Kidney epithelial cell (primary cell): ENCODE measurements at regions not wholly inside any gene's neighbourhood (a gene's known extent, or its start where the extent isn't known, plus 50 kb on each side); places are given as distances from the start of the nearest gene placed in this dataset.

Source experiments
- DNase-seq: peaks from one replicate; pipeline ENCODE4 v3.0.0-alpha.2; 2010; ENCODE audit warnings: low read depth
- H3K27me3 ChIP-seq: 2 replicates; pipeline ENCODE4 v1.6.0; 2011; ENCODE audit warnings: low read length; ENCODE audit not compliant: control insufficient read depth, insufficient read depth
- H3K36me3 ChIP-seq: 2 replicates; pipeline ENCODE4 v1.5.1; 2011; ENCODE audit warnings: low read length; ENCODE audit not compliant: control insufficient read depth, insufficient read depth
- H3K4me3 ChIP-seq: 2 replicates; pipeline ENCODE4 v1.5.1; 2011; ENCODE audit warnings: low read depth, mild to moderate bottlenecking, control low read depth, low read length
- TF ChIP-seq, protein P1 (sequence below): IDR thresholded peaks from 2 replicates; pipeline ENCODE4 v1.5.1; 2011; ENCODE audit warnings: mild to moderate bottlenecking, moderate library complexity, low read length, control low read depth, inconsistent platforms; ENCODE audit not compliant: insufficient read depth, poor library complexity, severe bottlenecking

DNA sequence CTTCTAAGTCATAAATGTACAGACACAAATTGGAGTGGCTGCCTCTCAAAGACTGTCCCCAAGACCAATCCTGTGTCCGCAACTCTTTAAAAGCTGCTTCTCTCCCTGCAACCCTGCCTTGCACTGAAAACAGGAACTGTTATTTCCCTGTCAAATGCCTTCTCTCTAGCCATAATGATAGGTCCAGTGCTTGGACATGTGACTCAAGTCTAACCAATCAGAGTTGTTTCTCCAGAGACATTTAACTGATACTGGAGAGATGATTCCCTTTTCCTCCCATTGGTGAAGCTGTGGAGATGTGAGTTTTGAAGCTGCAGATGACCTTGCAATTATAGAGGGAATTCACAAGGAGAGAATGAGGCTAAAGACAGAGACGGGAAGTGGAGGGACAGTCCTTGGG is 253.3 kb upstream of the CDH5 start:
- TF ChIP-seq, protein P1, sequence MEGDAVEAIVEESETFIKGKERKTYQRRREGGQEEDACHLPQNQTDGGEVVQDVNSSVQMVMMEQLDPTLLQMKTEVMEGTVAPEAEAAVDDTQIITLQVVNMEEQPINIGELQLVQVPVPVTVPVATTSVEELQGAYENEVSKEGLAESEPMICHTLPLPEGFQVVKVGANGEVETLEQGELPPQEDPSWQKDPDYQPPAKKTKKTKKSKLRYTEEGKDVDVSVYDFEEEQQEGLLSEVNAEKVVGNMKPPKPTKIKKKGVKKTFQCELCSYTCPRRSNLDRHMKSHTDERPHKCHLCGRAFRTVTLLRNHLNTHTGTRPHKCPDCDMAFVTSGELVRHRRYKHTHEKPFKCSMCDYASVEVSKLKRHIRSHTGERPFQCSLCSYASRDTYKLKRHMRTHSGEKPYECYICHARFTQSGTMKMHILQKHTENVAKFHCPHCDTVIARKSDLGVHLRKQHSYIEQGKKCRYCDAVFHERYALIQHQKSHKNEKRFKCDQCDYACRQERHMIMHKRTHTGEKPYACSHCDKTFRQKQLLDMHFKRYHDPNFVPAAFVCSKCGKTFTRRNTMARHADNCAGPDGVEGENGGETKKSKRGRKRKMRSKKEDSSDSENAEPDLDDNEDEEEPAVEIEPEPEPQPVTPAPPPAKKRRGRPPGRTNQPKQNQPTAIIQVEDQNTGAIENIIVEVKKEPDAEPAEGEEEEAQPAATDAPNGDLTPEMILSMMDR, result no peak
- Histone ChIP-seq H3K4me3 (no peak overlapping the region), H3K36me3 (no peaks in the 10 kb centered on the region), H3K27me3 (no peaks in the 10 kb centered on the region)
- DNase-seq, result no peak

DNA sequence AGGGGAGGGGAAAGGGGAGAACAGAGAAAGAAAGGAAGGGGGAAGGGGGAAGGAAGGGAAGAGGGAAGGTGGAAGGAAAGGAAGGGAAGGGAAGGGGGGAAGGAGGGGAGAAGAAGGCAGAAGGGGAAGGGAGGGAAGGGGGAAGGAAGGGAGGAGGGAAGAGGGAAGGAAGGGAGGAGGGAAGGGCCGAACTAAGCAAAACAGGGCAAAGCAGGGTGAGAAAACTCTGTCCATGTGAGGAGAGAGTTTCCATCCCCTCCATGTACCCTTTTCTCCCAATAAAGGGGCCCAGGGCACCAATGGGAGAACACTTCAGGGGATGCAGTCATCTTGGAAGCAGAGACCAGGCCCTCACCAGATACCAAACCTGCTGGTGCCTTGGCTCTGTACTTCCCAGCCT is 256.8 kb upstream of the CDH5 start:
- H3K4me3 ChIP-seq, result no peak overlapping the region
- DNase-seq, result no peak

DNA sequence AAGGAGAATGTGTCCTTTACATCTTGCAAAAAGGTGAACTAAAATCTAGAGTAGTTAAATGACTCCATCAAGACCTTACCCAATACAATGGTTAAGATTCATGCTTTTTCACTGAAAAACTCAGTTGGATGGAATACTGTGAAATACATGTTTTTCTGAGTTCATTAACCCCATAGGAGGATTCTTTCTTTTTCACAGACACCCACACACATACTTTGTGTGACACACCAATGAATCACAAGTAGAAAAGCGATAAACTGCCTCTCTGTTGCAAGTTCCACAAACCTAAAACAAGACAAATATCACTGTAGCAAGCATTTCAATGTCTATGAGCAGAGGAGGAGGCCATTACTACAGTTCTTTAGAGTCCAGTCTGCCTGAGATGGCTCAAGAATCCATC is 258.8 kb upstream of the CDH5 start:
- H3K36me3 ChIP-seq, result no peaks in the 10 kb centered on the region
- no peak overlapping the region for H3K4me3 ChIP-seq
- no peaks in the 10 kb centered on the region for H3K27me3 ChIP-seq
- no peak for DNase-seq
- TF ChIP-seq, protein P1, result no peak

More for the DNA sequence above, 256.8 kb upstream of the CDH5 start:
- TF ChIP-seq, protein P1, result no peak
- no peaks in the 10 kb centered on the region for H3K36me3 ChIP-seq
- no peaks in the 10 kb centered on the region for H3K27me3 ChIP-seq

DNA sequence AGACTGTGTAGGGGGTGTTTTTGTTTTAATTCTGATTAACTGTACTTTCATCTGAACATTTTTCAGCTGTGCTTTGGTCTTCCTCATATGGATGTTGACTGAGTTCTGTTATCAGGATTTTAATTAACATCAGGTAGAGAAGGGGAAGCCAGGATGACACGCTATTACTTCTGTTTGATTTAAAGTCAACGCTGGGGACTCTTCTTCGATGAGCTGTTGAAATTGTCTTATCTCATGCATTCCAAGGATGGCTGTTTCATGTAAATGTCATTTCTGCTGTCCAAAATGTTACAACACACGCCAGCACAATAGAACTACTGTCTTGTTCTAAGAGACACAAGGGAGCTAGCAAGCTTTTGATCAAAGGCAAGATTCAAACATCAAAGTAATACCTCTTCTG is 263.3 kb upstream of the CDH5 start:
- Histone ChIP-seq H3K36me3 (no peaks in the 10 kb centered on the region), H3K27me3 (no peaks in the 10 kb centered on the region), H3K4me3 (no peak overlapping the region)
- no peak for DNase-seq
- TF ChIP-seq, protein P1, result no peak

DNA sequence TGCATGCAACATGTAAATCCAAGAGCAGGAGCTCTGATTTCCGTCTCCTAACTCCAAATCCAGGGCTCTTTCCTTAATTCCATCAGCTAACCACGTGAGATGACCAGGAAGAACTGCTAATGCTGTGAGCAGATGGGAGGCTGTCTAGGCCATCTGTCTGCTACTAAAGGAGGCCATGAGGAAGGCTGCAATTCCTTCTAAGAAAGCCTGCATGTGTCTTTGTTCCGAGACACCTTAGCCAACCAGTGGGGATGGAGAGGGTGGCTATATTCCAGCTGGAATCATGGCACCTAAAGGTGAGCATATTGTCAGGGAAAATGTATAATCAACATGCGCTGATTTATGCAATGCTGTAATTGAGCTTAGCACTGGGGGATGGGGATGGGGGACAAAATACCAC is 267.2 kb upstream of the CDH5 start:
- H3K36me3 ChIP-seq, result no peaks in the 10 kb centered on the region
- no peaks in the 10 kb centered on the region for H3K27me3 ChIP-seq
- DNase-seq, result no peak
- no peak overlapping the region for H3K4me3 ChIP-seq
- TF ChIP-seq, protein P1, result no peak

DNA sequence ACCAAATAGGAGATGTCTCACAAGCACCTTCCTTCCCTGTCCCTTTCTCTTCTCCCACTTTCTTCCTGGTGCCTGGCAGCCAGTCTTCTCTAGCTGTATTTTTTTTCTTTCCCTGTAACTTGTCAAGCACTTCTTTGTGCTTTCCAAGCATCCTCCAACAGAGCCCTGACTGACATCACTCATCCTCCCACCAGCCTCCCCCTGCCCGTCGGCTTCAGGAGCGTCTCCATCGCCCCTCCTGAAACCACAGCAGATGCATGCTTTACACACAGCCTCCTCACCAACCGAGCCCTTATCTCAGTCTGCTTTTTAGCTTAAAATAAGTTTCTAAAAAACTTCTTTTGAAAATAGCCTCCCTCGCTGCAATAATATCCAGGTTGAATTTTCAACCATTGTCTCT is 268.7 kb upstream of the CDH5 start:
- Histone ChIP-seq H3K27me3 (no peaks in the 10 kb centered on the region), H3K4me3 (no peak overlapping the region), H3K36me3 (no peaks in the 10 kb centered on the region)
- TF ChIP-seq, protein P1, result no peak
- no peak for DNase-seq
